GM12878 (cell line): ENCODE measurements at regions not wholly inside any gene's neighbourhood (a gene's known extent, or its start where the extent isn't known, plus 50 kb on each side); places are given as distances from the start of the nearest gene placed in this dataset.

Experiments
- ATAC-seq: fragments of 200-7000 bp; cut with Tn5 transposase; 3 replicates; pipeline ENCODE4 v1.9.1; 2020; ENCODE audit warnings: mild to moderate bottlenecking, moderate library complexity
- BruUV-seq: library from RNA; stranded (reverse); fragments of 400-500 nt; replicated peaks from 2 replicates; lab custom pipeline; 2021; lab: Mats Ljungman, UMichigan
- CTCF ChIA-PET: fragments of 300-600 bp; sonication (Branson Sonifier 250); formaldehyde crosslinking; extraction: SDS; loops from one replicate; lab custom pipeline; 2021; ENCODE audit warnings: inconsistent platforms; lab: Yijun Ruan, JAX
- POLR2A ChIA-PET: fragments of 350-600 bp; formaldehyde crosslinking; extraction: SDS; loops from one replicate; lab custom pipeline; 2021; ENCODE audit warnings: inconsistent platforms; lab: Charles Lee
- RAD21 ChIA-PET: fragments of 300-600 bp; sonication (Branson Sonifier 250); formaldehyde crosslinking; loops from one replicate; lab custom pipeline; 2023; ENCODE audit warnings: antibody characterized with exemption; ENCODE audit not compliant: unreplicated experiment; lab: Charles Lee
- SMC1A ChIA-PET: fragments of 300-600 bp; sonication (Branson Sonifier 250); formaldehyde crosslinking; loops from one replicate; lab custom pipeline; 2023; ENCODE audit not compliant: unreplicated experiment, uncharacterized antibody; lab: Charles Lee
- DNase-seq: peaks from one replicate; pipeline ENCODE4 v3.0.0-alpha.2; 2011; ENCODE audit warnings: low read depth, low spot score
- FAIRE-seq: peaks from 3 replicates; lab custom pipeline; 2011; peaks lifted over from hg19 to GRCh38; lab: Jason Lieb, UNC
- H2AFZ ChIP-seq: 2 replicates; pipeline ENCODE4 v1.6.0; 2011; ENCODE audit warnings: low read depth, low read length, control low read depth; ENCODE audit not compliant: control insufficient read depth
- H3K27ac ChIP-seq: 2 replicates; pipeline ENCODE4 v1.5.1; 2011; ENCODE audit warnings: control low read depth; ENCODE audit not compliant: control insufficient read depth, insufficient read depth
- H3K27me3 ChIP-seq, 2 experiments: replicated peaks in 1 of 2; 2 replicates each; pipeline versions ENCODE4 v1.6.0 to v1.6.1; 2011; ENCODE audit warnings: low read length in 1 of 2; ENCODE audit not compliant: control insufficient read depth in 2 of 2, insufficient read depth in 2 of 2
- H3K36me3 ChIP-seq, 2 experiments: 2 replicates each; pipeline ENCODE4 v1.5.1; 2011; ENCODE audit warnings: low read length in 1 of 2; ENCODE audit not compliant: control insufficient read depth in 2 of 2, insufficient read depth in 2 of 2
- H3K4me1 ChIP-seq: 2 replicates; pipeline ENCODE4 v1.6.1; 2011; ENCODE audit warnings: mild to moderate bottlenecking, low read length, moderate library complexity, mixed read lengths; ENCODE audit not compliant: control insufficient read depth, insufficient read depth
- H3K4me2 ChIP-seq: 2 replicates; pipeline ENCODE4 v1.6.0; 2011; ENCODE audit warnings: control low read depth; ENCODE audit not compliant: control insufficient read depth, insufficient read depth
- H3K4me3 ChIP-seq: fragments of 200-600 bp; sonication (generic); 2 replicates; pipeline ENCODE4 v1.5.1; 2016
- H3K79me2 ChIP-seq: 2 replicates; pipeline ENCODE4 v1.6.0; 2011; ENCODE audit warnings: low read length; ENCODE audit not compliant: control insufficient read depth, insufficient read depth
- H3K9ac ChIP-seq: 2 replicates; pipeline ENCODE4 v1.8.0; 2011; ENCODE audit warnings: low read length, control low read depth, mixed read lengths; ENCODE audit not compliant: control insufficient read depth, insufficient read depth
- H3K9me3 ChIP-seq: replicated peaks from 3 replicates; pipeline ENCODE4 v1.5.1; 2011; ENCODE audit warnings: mild to moderate bottlenecking, low read length; ENCODE audit not compliant: control insufficient read depth, insufficient read depth
- H4K20me1 ChIP-seq: 2 replicates; pipeline ENCODE4 v1.6.0; 2011; ENCODE audit not compliant: control insufficient read depth, insufficient read depth
- GATAD2B ChIP-seq: fragments of 450-650 bp; conservative IDR thresholded peaks from 2 replicates; pipeline ENCODE4 v1.6.1; 2017; ENCODE audit warnings: low read depth, mild to moderate bottlenecking, moderate library complexity
- IRF4 ChIP-seq: IDR thresholded peaks from 2 replicates; pipeline ENCODE4 v1.6.1; 2011; ENCODE audit warnings: low read depth, low read length
- MLLT1 ChIP-seq: fragments of 450-650 bp; IDR thresholded peaks from 2 replicates; pipeline ENCODE4 v1.6.1; 2016; ENCODE audit warnings: mild to moderate bottlenecking
- MYC ChIP-seq: IDR thresholded peaks from 2 replicates; pipeline ENCODE4 v1.6.1; 2011; ENCODE audit warnings: mild to moderate bottlenecking, low read length, moderate library complexity, inconsistent platforms; ENCODE audit not compliant: insufficient read depth, insufficient replicate concordance, insufficient read length, severe bottlenecking
- PKNOX1 ChIP-seq: fragments of 450-650 bp; IDR thresholded peaks from 2 replicates; pipeline ENCODE4 v1.6.1; 2016; ENCODE audit warnings: mild to moderate bottlenecking
- RELA ChIP-seq: fragments of 450-650 bp; IDR thresholded peaks from 2 replicates; pipeline ENCODE4 v1.8.0; 2014; ENCODE audit warnings: borderline replicate concordance; ENCODE audit not compliant: partially characterized antibody
- SMC3 ChIP-seq: IDR thresholded peaks from 2 replicates; pipeline ENCODE4 v1.6.1; 2011; ENCODE audit warnings: low read length, improper control_type of control experiment, borderline replicate concordance
- SP1 ChIP-seq: IDR thresholded peaks from one replicate; pipeline ENCODE4 v1.6.1; 2011; ENCODE audit warnings: low read depth, low read length
- SRF ChIP-seq, 2 experiments: IDR thresholded peaks; 2 replicates each; pipeline ENCODE4 v1.6.1; 2011; ENCODE audit warnings: low read depth in 2 of 2, low read length in 2 of 2, mild to moderate bottlenecking in 1 of 2, moderate library complexity in 1 of 2
- YBX1 ChIP-seq: fragments of 450-650 bp; IDR thresholded peaks from 2 replicates; pipeline ENCODE4 v1.6.1; 2016; ENCODE audit warnings: antibody characterized with exemption
- ZBTB40 ChIP-seq: fragments of 450-650 bp; IDR thresholded peaks from 2 replicates; pipeline ENCODE4 v1.6.1; 2016; ENCODE audit warnings: mild to moderate bottlenecking, moderate library complexity, borderline replicate concordance
- WGBS: methylation state at CpG from one replicate; pipeline ENCODE4 v1.1.6; 2016; ENCODE audit warnings: low lambda C conversion rate; ENCODE audit not compliant: insufficient replicate concordance, insufficient coverage; ENCODE audit errors: missing lambda C conversion rate; 5-methylcytosine and 5-hydroxymethylcytosine counted together
- in situ Hi-C: fragments of 300-500 bp; cut with MboI; formaldehyde crosslinking; loops from 9 replicates; pipeline ENCODE4 v1.14.3; 2018; ENCODE audit warnings: mixed read lengths
- intact Hi-C: fragments of 100-400 bp; cut with micrococcal nuclease; formaldehyde crosslinking; loops from one replicate; pipeline ENCODE4 v1.14.2; 2022; ENCODE audit not compliant: unreplicated experiment

GRCh38 chr10:43912469-43912868 lies 263.8 kb upstream of the ZNF32 start:
- Histone ChIP-seq H3K4me1 (peaks cover 4% of the 10 kb centered on the region), H3K4me3 (no peak overlapping the region), H4K20me1 (no peaks in the 10 kb centered on the region), H3K27me3 (no peaks in the 10 kb centered on the region), H3K36me3 (no peaks in the 10 kb centered on the region), H3K4me2 (no peak overlapping the region), H2AFZ (no peak overlapping the region; the same call in 1 of the 2 replicates), H3K9ac (no peak overlapping the region), H3K79me2 (no peaks in the 10 kb centered on the region), H3K9me3 (no peaks in the 10 kb centered on the region), H3K27ac (no peak overlapping the region)
- DNase-seq (no peak), FAIRE-seq (no peak), ATAC-seq (no peak)
- in situ Hi-C loops (no loop called here), intact Hi-C loops (no loop called here)
- CTCF ChIA-PET, result no interaction called here
- RAD21 ChIA-PET, result no interaction called here
- SMC1A ChIA-PET, result no interaction called here
- POLR2A ChIA-PET, result no interaction called here
- no peak for TF ChIP-seq SP1
- TF ChIP-seq IRF4, result no peak
- TF ChIP-seq GATAD2B, result no peak
- no peak for TF ChIP-seq MYC
- no peak for TF ChIP-seq RELA
- no peak for TF ChIP-seq SMC3
- BruUV-seq, result no TSS peak
- 19% methylated on average over 3 of the region's 3 CpGs for WGBS

GRCh38 chr10:43906490-43906889 lies 257.8 kb upstream of the ZNF32 start:
- no TSS peak for BruUV-seq
- H3K36me3 ChIP-seq, result no peaks in the 10 kb centered on the region
- no peak overlapping the region for H3K4me3 ChIP-seq
- H3K27me3 ChIP-seq, result peaks cover 2 to 3% of the 10 kb centered on the region in 2 experiments; a peak in 3 of 4 replicates
- FAIRE-seq (no peak), ATAC-seq (no peak), DNase-seq (no peak)
- CTCF ChIA-PET, result no interaction called here
- SMC1A ChIA-PET, result interaction anchor here (1.6 to 2.4 kb wide), 2 partner anchors 34 to 124 kb away, joined by 3 to 10 read pairs; no protein-coding TSS in a partner anchor
- H2AFZ ChIP-seq, result no peak overlapping the region
- no peak overlapping the region for H3K27ac ChIP-seq
- H3K4me1 ChIP-seq, result no peaks in the 10 kb centered on the region
- intact Hi-C loops (no loop called here), in situ Hi-C loops (no loop called here)
- no peak for TF ChIP-seq PKNOX1
- TF ChIP-seq MLLT1, result no peak
- no peak for TF ChIP-seq SRF (IDR thresholded peaks at IDR 0.05; ENCODE audit: low read depth in 2 of 2, low read length in 2 of 2)
- TF ChIP-seq YBX1, result no peak
- no peak for TF ChIP-seq SMC3
- no peak for TF ChIP-seq ZBTB40
- H3K79me2 ChIP-seq, result no peaks in the 10 kb centered on the region
- H3K9me3 ChIP-seq, result no peaks in the 10 kb centered on the region
- H3K4me2 ChIP-seq, result no peak overlapping the region
- RAD21 ChIA-PET, result no interaction called here
- H3K9ac ChIP-seq, result no peak overlapping the region
- POLR2A ChIA-PET, result no interaction called here
- 46% methylated on average over 8 of the region's 8 CpGs for WGBS
- H4K20me1 ChIP-seq, result no peaks in the 10 kb centered on the region
